ENCODE measurements at regions not wholly inside any gene's neighbourhood (a gene's known extent, or its start where the extent isn't known, plus 50 kb on each side); places are given as distances from the start of the nearest gene placed in this dataset.
"Not testable (repeated sequence)": the region's sequence is repeated elsewhere in the genome, so short reads cannot be mapped to it uniquely, and the experiment has no call there.

DNA sequence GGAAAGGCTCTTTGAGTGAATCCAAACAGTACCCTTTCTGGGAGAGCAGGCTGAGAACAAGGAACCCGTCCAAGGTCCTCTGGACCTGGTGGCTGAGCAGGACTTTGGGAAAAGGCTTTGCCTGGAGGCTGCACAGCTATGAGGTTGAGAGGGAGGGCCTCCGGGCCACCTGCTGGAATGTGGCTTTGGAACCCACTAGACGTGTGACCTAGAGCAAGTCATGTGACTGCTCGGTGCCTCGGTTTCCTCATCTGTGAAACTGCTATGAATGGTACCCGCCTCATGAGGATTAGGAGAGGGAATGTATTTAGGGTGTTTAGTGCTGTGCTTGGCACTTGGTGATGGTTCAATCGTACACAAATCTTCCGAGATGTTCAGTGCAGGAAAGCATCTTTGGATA lies 50.4 kb downstream of the HAPSTR1 start:
- no peak for DNase-seq

DNA sequence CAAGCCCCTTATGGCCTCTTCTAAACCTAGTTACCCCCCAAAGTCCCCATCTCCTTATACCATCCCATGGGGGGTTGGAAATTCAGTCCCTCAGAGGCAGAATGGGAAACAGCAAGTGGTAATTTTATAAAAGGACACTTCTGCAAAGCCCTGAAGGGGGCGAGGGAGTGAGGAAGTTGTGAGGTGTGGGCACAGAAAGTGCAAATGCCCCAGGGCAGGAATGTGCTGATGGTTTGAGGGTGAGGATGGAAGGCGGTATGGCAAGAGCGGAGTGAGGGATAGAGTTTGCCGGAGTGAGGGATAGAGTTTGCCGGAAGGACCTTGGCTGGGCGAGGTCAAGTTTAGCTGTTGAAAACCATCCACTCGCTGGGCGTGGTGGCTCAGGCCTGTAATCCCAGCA lies 52.7 kb downstream of the HAPSTR1 start:
- DNase-seq = no peak

DNA sequence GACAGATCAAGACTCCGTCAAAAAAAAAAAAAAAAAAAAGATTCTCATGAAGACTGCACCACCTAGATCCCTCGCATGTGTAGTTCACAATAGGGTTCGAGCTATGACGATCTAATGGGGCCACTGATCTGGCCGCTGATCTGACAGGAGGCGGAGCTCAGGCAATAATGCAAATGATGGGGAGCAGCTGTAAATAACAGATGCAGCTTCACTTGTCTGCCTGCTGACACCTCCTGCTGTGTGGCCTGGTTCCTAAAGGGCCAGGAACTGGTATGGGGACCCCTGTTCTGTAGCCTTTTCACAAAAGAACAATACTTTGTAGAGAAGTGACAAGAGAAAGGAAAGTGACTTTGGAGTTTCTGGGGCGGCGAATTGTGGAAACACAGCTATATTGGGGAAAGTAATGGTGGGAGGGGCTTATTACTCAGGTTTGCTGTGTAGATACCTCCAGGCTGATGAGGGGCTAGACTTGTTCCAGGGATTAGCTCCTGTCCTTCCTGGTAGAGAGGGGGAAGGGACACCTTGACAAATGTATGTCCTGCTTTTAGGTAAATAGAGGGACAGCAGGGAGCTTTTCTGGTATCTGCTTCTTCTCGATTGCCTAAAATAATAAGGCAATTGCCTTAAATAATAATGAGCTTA lies 57.1 kb downstream of the HAPSTR1 start:
- DNase-seq = no peak

GRCh38 chr16:9151074-9151473 lies 59.6 kb downstream of the HAPSTR1 start:
- no peak for DNase-seq

- DNase-seq = no peak
Observed at GRCh38 chr16:9151597-9151996, 60.2 kb downstream of the HAPSTR1 start.

DNA sequence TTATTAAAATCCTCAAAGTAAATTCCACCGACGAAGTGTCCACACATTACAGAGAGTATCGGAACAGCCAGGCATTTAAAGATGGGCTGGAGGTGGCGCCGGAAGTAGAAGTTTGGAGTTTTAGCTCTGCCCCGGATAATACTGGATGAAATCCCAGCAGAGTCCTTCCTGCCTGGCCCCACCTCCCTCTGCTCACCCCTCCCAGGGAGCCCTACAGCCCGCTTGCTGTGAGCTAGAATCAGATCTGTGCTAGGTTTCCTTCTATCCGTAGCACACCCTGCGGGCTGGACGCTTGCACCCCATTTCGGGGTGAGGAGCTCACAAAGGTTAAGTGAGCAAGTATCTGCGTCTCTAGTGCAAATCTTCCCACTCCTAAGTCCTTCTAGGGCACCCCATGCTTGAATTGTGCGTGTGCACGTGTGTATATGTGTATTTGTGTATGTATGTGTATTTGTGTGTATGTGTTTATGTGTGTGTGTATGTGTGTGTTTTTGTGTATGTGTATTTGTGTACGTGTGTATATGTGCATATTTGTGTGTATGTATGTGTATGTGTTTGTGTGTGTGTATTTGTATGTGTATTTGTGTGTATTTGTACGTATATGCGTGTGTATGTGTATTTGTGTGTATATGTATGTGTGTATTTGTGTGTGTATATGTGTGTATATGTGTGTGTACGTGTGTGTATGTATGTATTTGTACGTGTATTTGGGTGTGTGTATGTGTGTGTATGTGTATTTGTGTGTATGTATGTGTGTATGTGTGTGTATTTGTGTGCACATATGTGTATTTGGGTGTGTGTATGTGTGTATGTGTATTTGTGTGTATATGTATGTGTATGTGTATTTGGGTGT lies 61.4 kb downstream of the HAPSTR1 start:
- no peak for DNase-seq

GRCh38 chr16:9153502-9153864 lies 62.0 kb downstream of the HAPSTR1 start:
- no peak for DNase-seq

DNA sequence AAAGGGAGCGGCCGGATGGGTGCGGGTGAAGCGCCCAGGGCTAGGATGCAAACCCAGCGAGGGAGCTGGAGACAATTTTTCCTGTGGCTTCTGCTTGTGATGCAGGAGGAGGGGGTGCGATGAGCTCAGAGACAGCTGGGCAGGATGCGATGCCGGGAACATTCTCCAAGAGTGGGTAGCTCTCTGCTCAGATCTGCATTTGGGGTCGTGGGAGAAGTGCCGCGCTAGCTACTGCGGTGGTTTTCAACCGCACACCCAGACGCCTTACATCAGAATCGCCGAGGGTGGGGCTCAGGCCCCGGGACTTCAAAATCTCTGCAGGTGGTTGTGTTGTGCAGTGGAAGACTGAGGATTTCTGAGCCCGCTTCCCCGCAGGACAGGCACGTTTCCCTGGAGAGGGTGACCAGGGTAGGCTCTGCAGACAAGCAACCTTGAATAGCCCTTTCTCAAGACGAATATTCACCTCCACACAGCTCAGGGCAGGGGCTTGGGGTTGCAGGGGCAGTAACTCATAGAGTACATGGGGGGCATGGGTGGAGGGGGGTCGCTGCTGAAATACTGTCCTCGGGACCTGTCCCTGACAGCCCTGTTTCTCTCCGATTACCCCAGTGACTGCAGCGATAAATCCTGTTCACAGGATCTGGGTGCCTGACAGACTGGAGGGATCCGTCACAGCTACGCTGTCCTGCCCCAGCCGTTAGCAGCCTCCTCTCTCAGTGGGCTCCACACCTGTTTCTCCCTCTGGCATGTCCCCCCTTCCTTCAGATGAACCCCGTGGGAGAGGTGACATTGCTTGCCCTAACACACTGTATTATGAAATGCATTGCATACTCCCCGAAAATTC lies 63.3 kb downstream of the HAPSTR1 start:
- DNase-seq = no peak

GRCh38 chr16:9155871-9156270 lies 64.4 kb downstream of the HAPSTR1 start:
- no peak for DNase-seq

- DNase-seq = no peak
Observed at GRCh38 chr16:9159839-9160550, 68.6 kb downstream of the HAPSTR1 start.

- DNase-seq = no peak
Observed at GRCh38 chr16:9160551-9160911, 69.1 kb downstream of the HAPSTR1 start.

DNA sequence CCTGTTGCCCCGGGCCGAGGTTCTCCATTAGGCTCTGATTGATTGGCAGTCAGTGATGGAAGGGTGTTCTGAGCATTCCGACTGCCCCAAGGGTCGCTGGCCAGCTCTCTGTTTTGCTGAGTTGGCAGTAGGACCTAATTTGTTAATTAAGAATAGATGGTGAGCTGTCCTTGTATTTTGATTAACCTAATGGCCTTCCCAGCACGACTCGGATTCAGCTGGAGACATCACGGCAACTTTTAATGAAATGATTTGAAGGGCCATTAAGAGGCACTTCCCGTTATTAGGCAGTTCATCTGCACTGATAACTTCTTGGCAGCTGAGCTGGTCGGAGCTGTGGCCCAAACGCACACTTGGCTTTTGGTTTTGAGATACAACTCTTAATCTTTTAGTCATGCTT lies 74.2 kb downstream of the HAPSTR1 start:
- DNase-seq = no peak

DNA sequence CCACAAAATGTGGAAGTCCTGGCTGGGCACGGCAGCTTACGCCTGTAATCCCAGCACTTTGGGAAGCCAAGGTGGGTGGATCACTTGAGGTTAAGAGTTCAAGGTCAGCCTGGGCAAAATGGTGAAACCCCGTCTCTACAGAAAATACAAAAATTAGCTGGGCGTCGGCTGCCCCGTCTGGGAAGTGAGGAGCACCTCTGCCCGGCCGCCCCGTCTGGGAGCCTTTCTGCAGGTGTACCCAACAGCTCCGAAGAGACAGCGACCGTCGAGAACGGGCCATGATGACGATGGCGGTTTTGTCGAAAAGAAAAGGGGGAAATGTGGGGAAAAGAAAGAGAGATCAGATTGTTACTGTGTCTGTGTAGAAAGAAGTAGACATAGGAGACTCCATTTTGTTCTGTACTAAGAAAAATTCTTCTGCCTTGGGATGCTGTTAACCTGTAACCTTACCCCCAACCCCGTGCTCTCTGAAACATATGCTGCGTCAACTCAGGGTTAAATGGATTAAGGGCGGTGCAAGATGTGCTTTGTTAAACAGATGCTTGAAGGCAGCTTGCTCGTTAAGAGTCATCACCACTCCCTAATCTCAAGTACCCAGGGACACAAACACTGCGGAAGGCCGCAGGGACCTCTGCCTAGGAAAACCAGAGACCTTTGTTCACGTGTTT lies 75.0 kb downstream of the HAPSTR1 start:
- DNase-seq = not testable (repeated sequence)

GRCh38 chr16:9169094-9169493 lies 77.7 kb downstream of the HAPSTR1 start:
- no peak for DNase-seq

DNA sequence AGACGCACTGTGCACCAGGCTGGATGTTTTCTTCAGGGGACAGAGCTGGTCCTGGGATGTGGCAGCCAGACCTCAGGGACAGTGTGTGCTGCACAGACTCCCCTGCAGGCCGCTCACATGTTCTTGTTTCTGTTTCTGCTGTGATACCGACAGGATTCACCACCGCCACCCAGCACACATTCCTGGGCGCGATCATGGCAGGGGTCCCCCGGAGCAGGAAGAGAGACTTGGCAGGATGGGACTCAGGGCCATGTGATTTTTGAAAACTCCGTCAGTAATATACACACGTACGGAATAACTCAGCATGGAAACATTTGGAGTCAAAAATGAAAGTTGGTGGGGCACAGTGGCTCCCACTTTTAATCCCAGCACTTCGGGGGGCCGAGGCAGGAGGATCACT lies 79.0 kb downstream of the HAPSTR1 start:
- no peak for DNase-seq

- no peak for DNase-seq
Observed at GRCh38 chr16:9176547-9177418, 85.3 kb downstream of the HAPSTR1 start.

GRCh38 chr16:9177861-9178260 lies 86.4 kb downstream of the HAPSTR1 start:
- DNase-seq = no peak

- no peak for DNase-seq
Observed at GRCh38 chr16:9183682-9184353, 92.4 kb downstream of the HAPSTR1 start.

DNA sequence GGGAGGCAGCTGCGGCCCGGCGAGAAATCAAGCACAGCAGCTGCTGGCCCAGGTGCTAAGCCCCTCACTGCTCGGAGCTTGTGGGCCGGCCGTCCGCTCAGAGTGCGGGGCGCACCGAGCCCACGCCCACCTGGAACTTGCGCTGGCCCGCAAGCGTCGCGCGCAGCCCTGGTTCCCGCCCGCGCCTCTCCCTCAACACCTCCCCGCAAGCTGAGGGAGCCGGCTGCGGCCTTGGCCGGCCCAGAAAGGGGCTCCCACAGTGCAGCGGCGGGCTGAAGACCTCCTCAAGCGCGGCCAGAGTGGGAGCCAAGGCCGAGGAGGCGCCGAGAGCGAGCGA lies 92.9 kb downstream of the HAPSTR1 start:
- DNase-seq = no peak

- no peak for DNase-seq
Observed at GRCh38 chr16:9185381-9185780, 93.9 kb downstream of the HAPSTR1 start.

DNA sequence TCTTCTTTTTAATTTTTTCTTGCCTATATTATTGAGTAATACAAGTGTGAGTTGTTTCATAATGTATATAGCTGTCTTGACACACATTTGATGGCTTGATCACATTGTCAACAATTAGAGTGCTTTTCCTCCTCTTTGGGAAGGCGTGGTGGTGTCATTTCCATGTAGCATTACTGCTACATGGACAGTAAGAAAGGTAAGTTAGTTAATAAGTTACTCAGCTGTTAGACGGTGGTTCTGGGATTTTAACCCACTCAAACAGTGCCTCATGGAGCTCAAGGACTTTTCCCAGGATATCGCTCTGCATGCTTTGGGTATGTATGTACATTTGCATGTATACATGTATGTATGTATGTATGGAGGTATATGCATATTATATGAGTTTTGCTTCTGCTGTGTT lies 94.6 kb downstream of the HAPSTR1 start:
- no peak for DNase-seq

All from NCI-H510A (cell line).